Activated CD4-positive, alpha-beta T cell treated with anti-CD3 and anti-CD28 coated beads, Interleukin-10, Interleukin-2, amounts not matched to agents 100 ng/mL and 50 ng/mL, durations not matched to agents 16 hours and 8 hours (primary cell): ENCODE measurements at regions not wholly inside any gene's neighbourhood (a gene's known extent, or its start where the extent isn't known, plus 50 kb on each side); places are given as distances from the start of the nearest gene placed in this dataset.

Source experiments
- DNase-seq: peaks from one replicate; pipeline ENCODE4 v3.0.0-alpha.2; 2020

GRCh38 chr13:26456650-26457049, 100.8 kb upstream of the WASF3 start:
- DNase-seq = no peak

DNA sequence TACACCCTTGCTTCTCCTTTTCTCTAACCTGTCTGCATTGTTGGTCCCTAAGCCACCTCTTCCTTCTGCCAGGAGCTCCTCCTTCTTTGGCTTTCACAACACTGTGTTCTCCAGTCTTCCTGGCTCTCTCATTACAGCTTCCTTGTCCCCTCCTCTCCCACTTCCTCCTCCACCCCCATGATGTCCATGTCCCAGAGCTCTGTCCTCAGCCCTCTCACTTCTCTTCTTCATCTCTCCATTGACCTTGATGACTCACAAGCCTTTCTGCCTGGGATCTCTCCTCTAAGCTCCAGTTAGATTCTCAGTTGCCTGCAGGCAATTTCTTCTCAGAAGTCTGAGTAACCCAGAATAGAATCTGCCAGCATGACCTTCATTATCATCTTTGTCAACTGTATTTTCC, 100.3 kb upstream of the WASF3 start:
- DNase-seq = no peak

- DNase-seq = no peak
These were observed 99.2 kb upstream of the WASF3 start for GRCh38 chr13:26458196-26458749.

DNA sequence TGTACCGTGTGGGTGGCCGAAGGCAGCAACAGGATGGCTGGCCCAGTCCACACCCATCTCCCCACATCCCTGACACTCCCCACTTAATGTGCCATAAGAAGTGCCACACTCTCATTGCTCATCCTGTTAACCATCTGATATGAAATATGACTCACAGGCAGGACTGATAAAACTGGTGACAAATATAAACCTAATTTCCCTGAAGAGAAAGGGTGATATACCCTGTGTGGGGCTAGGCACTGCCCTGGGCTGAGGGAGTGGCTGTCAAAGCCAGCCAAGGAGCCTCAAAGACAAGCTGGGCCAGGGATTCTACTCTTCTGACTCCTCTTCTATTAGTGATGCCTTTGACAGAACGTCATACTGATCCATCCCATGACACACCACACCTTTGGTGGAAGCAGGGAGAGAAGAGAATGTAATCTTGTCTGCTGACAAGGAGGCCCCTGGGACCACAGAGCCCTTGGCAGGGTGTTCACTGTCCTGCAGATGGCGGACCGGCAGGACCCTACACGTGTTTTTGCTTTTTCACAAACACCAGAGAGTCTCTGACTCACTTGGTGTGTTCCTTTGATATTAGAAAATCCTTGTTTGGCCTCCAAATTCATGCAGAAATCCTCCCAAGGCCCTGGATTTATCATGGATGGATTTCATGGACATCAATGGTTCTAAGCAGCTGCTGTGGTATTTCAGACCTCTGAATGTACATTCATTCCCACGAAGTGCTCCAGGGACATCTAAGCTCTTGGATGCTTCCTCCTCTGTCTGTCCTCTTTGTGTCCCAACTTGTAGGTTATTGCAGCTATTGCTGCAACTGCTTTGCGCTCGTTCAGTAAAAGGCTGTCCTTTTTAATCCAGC, 98.0 kb upstream of the WASF3 start:
- no peak for DNase-seq

DNA sequence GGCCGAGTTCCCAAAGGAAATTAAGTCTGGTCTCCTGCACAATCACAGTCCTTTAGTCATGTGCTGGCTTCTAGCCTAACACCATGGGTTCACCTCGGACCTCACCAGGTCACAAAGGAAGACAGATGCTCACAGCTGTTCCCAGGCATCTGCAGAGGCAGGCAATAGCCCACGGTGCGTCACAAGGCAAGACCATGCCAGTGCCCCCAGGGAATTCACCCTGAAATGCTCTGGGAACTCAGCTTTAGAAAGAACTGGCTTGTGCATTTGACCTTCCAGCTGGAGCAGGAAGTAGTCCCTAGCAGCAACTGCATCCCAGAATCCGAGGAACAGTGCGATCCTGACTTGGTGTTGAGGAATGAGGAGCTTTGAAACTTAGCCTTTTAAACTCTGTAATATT, 96.8 kb upstream of the WASF3 start:
- DNase-seq = no peak

GRCh38 chr13:26463296-26463695, 94.2 kb upstream of the WASF3 start:
- DNase-seq = peak; percentile 2

GRCh38 chr13:26463848-26464247, 93.6 kb upstream of the WASF3 start:
- no peak for DNase-seq

GRCh38 chr13:26465514-26465913, 92.0 kb upstream of the WASF3 start:
- DNase-seq = no peak

DNA sequence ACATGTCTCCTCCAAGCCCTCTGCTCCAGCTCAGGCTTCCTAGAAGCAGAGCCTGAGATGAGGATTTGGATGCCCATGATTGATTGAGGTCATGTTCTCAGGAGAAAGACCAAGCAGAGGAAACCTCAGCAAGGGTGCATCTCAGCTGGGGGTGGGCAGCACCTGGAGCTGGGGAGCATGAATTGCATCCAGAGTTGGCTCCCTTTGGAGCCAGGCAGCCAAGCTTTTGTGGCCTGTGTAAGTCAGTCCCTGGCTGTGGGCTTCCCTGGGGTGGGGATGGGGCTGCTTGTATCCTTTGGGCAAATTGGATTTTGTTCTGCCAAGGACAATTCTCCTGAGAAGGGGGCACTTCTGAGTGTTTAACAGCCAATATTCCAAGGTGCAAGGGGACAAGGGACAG, 91.5 kb upstream of the WASF3 start:
- DNase-seq = no peak

GRCh38 chr13:26468265-26468801, 89.2 kb upstream of the WASF3 start:
- DNase-seq = no peak

- DNase-seq = no peak
These were observed 87.9 kb upstream of the WASF3 start for GRCh38 chr13:26469602-26470001.

GRCh38 chr13:26471807-26472206, 85.7 kb upstream of the WASF3 start:
- DNase-seq = no peak

DNA sequence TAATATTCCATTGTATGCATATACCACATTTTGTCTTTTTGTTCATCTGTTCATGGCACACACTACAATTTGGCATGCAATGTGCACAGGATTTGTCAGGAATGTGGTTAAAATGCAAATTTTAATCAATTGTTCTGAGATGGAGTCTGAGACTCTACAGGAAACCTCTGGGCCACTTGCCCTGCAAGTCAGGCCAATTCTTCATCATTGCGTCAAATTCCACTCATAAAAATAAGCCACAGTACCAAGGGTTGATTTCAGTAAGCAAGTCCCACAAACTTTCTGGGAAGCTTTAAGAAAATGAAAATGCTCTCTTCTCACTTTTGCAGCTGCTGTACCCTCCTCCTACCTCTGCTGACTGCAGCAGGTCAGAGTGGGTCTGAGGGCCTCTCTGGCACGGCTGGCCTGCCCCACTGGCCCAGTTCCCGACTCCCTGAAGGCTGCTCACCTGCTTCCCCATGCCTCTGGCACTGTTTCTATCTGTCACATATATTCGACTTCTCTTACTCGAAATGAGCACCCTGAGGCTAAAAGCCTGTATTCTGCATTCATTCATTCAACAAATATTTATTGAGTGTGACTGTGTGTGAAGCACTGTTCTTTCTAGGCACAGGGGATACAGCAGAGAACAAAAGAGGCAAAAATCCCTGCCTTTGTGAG, 83.8 kb upstream of the WASF3 start:
- no peak for DNase-seq

- DNase-seq = no peak
These were observed 83.2 kb upstream of the WASF3 start for GRCh38 chr13:26474286-26474685.

DNA sequence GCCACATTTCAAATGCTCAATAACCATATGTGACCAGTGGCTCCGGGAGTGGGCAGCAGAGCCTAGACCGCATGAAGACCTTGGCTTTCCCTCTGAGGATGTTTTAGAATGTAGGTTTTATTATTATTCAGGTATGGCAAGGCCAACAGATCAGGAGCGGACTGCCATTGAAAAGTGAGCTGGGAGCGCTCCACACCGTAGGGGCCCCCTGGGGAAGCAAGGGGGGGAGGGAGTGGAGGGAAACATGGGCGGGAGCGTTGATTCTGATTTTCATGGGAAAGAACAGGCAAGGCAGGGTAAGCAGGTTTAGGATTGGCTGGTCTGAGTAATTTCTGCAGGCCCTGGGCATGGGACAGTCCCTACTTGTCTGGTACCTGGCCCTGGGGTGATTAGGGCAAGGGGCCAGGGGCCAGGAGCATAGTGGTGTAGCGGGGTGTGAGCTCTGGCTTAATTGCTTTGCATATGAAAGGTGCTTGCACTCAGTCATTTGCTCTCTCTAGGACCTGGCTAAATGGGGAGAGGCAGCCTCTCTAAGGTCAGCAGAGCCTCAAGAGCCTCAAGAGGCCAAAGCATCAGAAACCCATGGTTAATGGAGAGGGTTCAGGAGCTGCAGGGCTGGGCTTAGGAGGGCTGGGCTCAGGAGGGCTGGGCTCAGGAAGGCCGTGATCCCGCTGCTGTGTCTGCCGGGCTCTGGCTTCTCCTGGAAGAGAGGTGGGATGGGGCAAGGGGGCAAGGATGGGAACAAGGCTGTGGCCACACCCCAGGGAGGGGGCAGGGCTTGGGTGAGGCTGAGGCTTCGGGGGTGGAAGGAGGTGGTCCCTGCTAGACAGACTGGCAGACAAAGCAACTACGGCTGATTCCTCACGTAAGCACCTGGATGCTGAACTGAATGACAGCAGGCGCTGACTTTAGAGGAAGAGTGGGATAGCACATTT, 82.0 kb upstream of the WASF3 start:
- no peak for DNase-seq

- DNase-seq = peak; percentile 5
These were observed 81.2 kb upstream of the WASF3 start for GRCh38 chr13:26476111-26476781.

GRCh38 chr13:26476782-26477142, 80.7 kb upstream of the WASF3 start:
- DNase-seq = no peak

DNA sequence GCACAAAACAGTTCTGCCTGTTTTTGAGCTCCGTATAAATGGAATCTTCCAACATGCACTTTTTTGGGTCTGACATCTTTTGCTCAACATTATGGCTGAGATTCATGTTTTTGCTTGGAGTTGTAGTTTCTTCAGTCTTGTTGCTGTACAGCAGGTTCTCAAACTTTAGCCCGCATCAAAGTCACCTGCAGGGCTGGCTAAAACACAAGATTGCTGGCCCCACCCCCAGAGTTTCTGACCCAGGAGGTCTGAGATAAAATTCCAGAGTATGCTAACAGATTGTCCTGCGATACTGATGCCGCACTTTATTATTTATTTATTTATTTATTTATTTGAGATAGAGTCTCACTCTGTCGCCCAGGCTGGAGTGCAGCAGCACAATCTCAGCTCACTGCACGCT, 79.8 kb upstream of the WASF3 start:
- DNase-seq = no peak

DNA sequence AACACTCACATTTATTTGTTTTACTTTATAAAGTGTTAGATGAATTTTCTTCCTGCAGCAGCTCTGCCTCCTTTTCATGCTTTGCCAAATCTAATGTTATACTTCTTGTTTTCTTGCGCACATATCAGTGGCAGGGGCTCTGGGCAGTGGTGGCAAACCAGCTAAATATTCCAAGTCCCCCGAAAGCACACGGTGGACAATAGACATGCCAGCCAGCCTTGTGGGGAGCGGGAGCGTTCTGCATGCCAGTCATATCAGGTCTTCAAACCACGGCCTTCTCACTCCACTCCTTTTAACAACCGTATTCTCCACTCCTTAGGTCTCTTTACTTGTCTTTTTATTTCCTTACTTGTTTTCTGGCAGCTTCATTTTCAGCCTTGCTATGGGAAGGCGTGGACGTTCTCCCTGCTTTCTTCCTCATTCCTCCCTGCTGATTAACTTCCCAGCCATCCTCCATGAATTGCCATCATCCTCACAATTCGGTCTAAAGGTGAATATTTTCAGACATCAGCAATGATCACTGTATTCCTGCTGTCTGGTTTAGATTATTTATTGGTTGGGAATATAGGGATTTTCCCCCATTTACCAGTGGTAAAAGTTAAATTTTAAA, 77.1 kb upstream of the WASF3 start:
- DNase-seq = no peak

DNA sequence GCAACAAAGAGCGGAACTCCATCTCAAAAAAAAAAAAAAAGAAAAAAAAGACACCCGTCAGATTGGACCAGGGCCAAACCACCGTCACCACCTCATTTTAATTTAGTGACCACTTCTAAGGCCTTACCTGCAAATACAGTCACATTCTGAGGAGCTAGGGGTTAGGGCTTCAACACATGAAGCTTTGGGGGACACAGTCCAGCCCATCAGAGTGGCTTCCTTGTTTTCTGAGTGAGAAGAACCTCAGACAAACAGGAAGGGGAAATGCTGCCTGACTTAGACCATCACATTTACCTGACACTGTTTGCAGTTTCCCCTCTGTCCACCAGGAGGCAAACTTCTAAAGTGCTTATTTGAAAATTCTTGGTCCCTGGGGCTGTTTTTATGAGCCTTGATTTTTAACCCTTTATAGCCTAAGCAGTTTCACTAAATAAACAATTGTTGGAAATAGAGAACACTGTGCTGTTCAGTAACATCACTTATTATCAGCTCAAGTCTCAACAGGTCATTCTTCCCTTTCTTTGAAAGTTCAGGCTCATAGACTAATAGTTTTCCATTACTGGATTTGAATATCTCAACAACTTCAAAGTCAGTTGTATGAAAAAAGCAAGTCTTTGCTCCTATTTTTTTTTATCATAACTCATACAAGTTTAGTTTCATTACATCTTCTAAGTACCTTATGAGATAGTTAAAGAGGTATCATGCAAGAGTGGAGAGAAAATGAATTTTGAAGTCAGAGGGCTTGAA, 74.9 kb upstream of the WASF3 start:
- peak; percentile 71 for DNase-seq

GRCh38 chr13:26483546-26483945, 73.9 kb upstream of the WASF3 start:
- no peak for DNase-seq
